A549 (cell line): ENCODE measurements at regions not wholly inside any gene's neighbourhood (a gene's known extent, or its start where the extent isn't known, plus 50 kb on each side); places are given as distances from the start of the nearest gene placed in this dataset.
A peak's percentile ranks its signal among the peaks of the same experiment; 100 is the strongest.

Experiments used
- ATAC-seq, 2 experiments: fragments of 200-7000 bp in 1 of 2; fragments of >200 bp in 1 of 2; cut with Nextera tagmentation in 1 of 2; cut with Tn5 transposase in 1 of 2; 3 replicates each; pipeline versions ENCODE4 v1.8.0 to v1.9.1; 2018 to 2020; ENCODE audit warnings: mild to moderate bottlenecking in 1 of 2, moderate library complexity in 1 of 2
- CTCF ChIA-PET: fragments of 300-600 bp; sonication (Branson Sonifier 250); formaldehyde crosslinking; extraction: SDS; loops from one replicate; lab custom pipeline; 2021; ENCODE audit warnings: antibody characterized with exemption, inconsistent platforms; lab: Yijun Ruan, JAX
- POLR2A ChIA-PET: fragments of 350-600 bp; formaldehyde crosslinking; extraction: SDS; loops from one replicate; lab custom pipeline; 2021; ENCODE audit warnings: antibody characterized with exemption, inconsistent platforms; lab: Yijun Ruan, JAX
- DNase-seq, 2 experiments: peaks; one replicate each; pipeline versions ENCODE4 v3.0.0 to v3.0.0-alpha.2; 2011 to 2016; ENCODE audit warnings: low read depth in 1 of 2, low spot score in 1 of 2
- FAIRE-seq: peaks from 2 replicates; lab custom pipeline; 2011; peaks lifted over from hg19 to GRCh38; lab: Jason Lieb, UNC
- H3K27ac ChIP-seq, 2 experiments: fragments of >200 bp; sonication (Bioruptor Twin); formaldehyde crosslinking; 3 replicates each; pipeline ENCODE4 v1.5.1; 2016 to 2017
- H3K4me1 ChIP-seq: fragments of >200 bp; sonication (Bioruptor Twin); formaldehyde crosslinking; 3 replicates; pipeline ENCODE4 v1.6.1; 2016
- H3K4me2 ChIP-seq: fragments of >200 bp; sonication (Bioruptor Twin); formaldehyde crosslinking; 3 replicates; pipeline ENCODE4 v1.6.1; 2016
- H3K4me3 ChIP-seq: fragments of >200 bp; sonication (Bioruptor Twin); formaldehyde crosslinking; 3 replicates; pipeline ENCODE4 v1.5.1; 2016
- H3K9me3 ChIP-seq: fragments of >200 bp; sonication (Bioruptor Twin); formaldehyde crosslinking; 3 replicates; pipeline ENCODE4 v1.6.1; 2016
- CBX2 ChIP-seq: fragments of 200-600 bp; sonication (generic); IDR thresholded peaks from 2 replicates; pipeline ENCODE4 v1.6.1; 2016; ENCODE audit warnings: low read depth, mild to moderate bottlenecking, borderline replicate concordance
- EHF ChIP-seq: fragments of 250-450 bp; sonication (Bioruptor Pico); IDR thresholded peaks from 2 replicates; pipeline ENCODE4 v1.5.0; 2020; ENCODE audit warnings: mild to moderate bottlenecking
- EHMT2 ChIP-seq: fragments of 200-600 bp; sonication (generic); IDR thresholded peaks from 2 replicates; pipeline ENCODE4 v1.6.1; 2016; ENCODE audit warnings: antibody characterized with exemption, low read depth, mild to moderate bottlenecking, moderate library complexity
- FOSB ChIP-seq: fragments of 250-450 bp; sonication (Bioruptor Pico); IDR thresholded peaks from 2 replicates; pipeline ENCODE4 v1.5.0; 2020; ENCODE audit warnings: mild to moderate bottlenecking, moderate library complexity
- FOSL2 ChIP-seq, 2 experiments: fragments of 450-650 bp in 1 of 2; fragments of >200 bp in 1 of 2; sonication (Bioruptor Twin) in 1 of 2; formaldehyde crosslinking; IDR thresholded peaks; 2 replicates each; pipeline versions ENCODE4 v1.5.0 to v1.6.1; 2016 to 2020; ENCODE audit warnings: mild to moderate bottlenecking in 1 of 2, moderate library complexity in 1 of 2
- GATA3 ChIP-seq: IDR thresholded peaks from 2 replicates; pipeline ENCODE4 v1.6.1; 2012; ENCODE audit warnings: borderline replicate concordance
- HDAC2 ChIP-seq: fragments of 200-600 bp; sonication (generic); IDR thresholded peaks from 2 replicates; pipeline ENCODE4 v1.6.1; 2016
- HOXA7 ChIP-seq: fragments of 250-450 bp; sonication (Bioruptor Pico); IDR thresholded peaks from 2 replicates; pipeline ENCODE4 v1.5.0; 2020; ENCODE audit warnings: mild to moderate bottlenecking, moderate library complexity
- JUN ChIP-seq, 2 experiments: fragments of >200 bp; sonication (Bioruptor Twin); formaldehyde crosslinking; IDR thresholded peaks; 2 replicates in 1 of 2; 3 replicates in 1 of 2; pipeline ENCODE4 v1.6.1; 2016 to 2017
- JUNB ChIP-seq: fragments of >200 bp; sonication (Bioruptor Twin); formaldehyde crosslinking; IDR thresholded peaks from 2 replicates; pipeline ENCODE4 v1.6.1; 2016
- KDM1A ChIP-seq: fragments of 200-600 bp; sonication (generic); IDR thresholded peaks from 2 replicates; pipeline ENCODE4 v1.6.1; 2016; ENCODE audit warnings: low read depth, mild to moderate bottlenecking
- NR3C1 ChIP-seq: fragments of >200 bp; sonication (Bioruptor Twin); formaldehyde crosslinking; IDR thresholded peaks from 3 replicates; pipeline ENCODE4 v1.6.1; 2017
- PHF8 ChIP-seq: fragments of 200-600 bp; sonication (generic); IDR thresholded peaks from 2 replicates; pipeline ENCODE4 v1.6.1; 2016; ENCODE audit warnings: low read depth, mild to moderate bottlenecking, antibody characterized with exemption, moderate library complexity, borderline replicate concordance
- POLR2AphosphoS2 ChIP-seq: conservative IDR thresholded peaks from 2 replicates; pipeline ENCODE4 v1.6.1; 2012; ENCODE audit warnings: low read length, improper control_type of control experiment, inconsistent platforms
- ZC3H11A ChIP-seq: fragments of 450-650 bp; IDR thresholded peaks from 2 replicates; pipeline ENCODE4 v1.6.1; 2014; ENCODE audit warnings: antibody characterized with exemption, mild to moderate bottlenecking
- ZNF302 ChIP-seq: fragments of 250-450 bp; sonication (Bioruptor Pico); IDR thresholded peaks from 2 replicates; pipeline ENCODE4 v1.9.0; 2021; ENCODE audit warnings: inconsistent platforms, mild to moderate bottlenecking, moderate library complexity
- ZSCAN20 ChIP-seq: fragments of 250-450 bp; sonication (Bioruptor Pico); IDR thresholded peaks from 2 replicates; pipeline ENCODE4 v1.8.0; 2022; ENCODE audit warnings: mild to moderate bottlenecking, moderate library complexity
- WGBS: methylation state at CpG from one replicate; pipeline ENCODE4 v1.1.6; 2017; ENCODE audit errors: missing lambda C conversion rate; 5-methylcytosine and 5-hydroxymethylcytosine counted together
- TF ChIP-seq, protein P1 (sequence below): fragments of 250-450 bp; sonication (Bioruptor Pico); IDR thresholded peaks from 2 replicates; pipeline ENCODE4 v1.5.0; 2021; ENCODE audit warnings: mild to moderate bottlenecking, moderate library complexity, borderline replicate concordance
- TF ChIP-seq, protein P2 (sequence below): IDR thresholded peaks from 2 replicates; pipeline ENCODE4 v1.6.1; 2012
- TF ChIP-seq, protein P3 (sequence below): IDR thresholded peaks from 2 replicates; pipeline ENCODE4 v1.6.1; 2012
- TF ChIP-seq, protein P4 (sequence below): fragments of 150-350 bp; IDR thresholded peaks from 2 replicates; pipeline ENCODE4 v1.6.1; 2014; ENCODE audit warnings: low read depth, mild to moderate bottlenecking, low read length
- TF ChIP-seq, protein P5 (sequence below): fragments of 200-600 bp; sonication (generic); IDR thresholded peaks from 2 replicates; pipeline ENCODE4 v1.6.1; 2016; ENCODE audit warnings: antibody characterized with exemption, mild to moderate bottlenecking, moderate library complexity

DNA sequence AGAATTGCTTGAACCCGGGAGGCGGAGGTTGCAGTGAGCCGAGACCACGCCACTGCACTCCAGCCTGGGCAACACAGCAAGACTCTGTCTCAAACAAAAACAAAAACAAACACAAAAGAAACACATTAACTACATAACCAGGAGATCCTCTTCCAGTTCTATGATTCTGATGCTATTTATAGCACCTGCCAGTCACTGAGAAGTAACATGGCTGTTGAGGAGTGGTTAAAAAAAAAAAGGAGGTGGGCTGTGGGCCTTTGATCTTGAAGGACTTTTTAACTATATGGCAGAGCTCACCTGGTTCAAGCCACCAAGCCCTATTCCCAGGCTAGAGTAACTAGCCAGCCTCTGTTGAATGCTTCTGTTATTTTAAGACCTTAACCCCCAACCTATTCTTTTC, 148.8 kb downstream of the ZBTB18 start:
- H3K4me3 ChIP-seq = no peak overlapping the region
- no peak overlapping the region for H3K27ac ChIP-seq
- ATAC-seq = no peak
- TF ChIP-seq POLR2AphosphoS2 (no peak), CBX2 (no peak), KDM1A (no peak), HDAC2 (no peak)
- TF ChIP-seq, protein P1, sequence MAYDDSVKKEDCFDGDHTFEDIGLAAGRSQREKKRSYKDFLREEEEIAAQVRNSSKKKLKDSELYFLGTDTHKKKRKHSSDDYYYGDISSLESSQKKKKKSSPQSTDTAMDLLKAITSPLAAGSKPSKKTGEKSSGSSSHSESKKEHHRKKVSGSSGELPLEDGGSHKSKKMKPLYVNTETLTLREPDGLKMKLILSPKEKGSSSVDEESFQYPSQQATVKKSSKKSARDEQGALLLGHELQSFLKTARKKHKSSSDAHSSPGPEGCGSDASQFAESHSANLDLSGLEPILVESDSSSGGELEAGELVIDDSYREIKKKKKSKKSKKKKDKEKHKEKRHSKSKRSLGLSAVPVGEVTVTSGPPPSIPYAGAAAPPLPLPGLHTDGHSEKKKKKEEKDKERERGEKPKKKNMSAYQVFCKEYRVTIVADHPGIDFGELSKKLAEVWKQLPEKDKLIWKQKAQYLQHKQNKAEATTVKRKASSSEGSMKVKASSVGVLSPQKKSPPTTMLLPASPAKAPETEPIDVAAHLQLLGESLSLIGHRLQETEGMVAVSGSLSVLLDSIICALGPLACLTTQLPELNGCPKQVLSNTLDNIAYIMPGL (CRISPR knock-in tag) = no peak
- TF ChIP-seq, all 56 proteins: peak for 0
- Histone ChIP-seq H3K4me2 (no peak overlapping the region), H3K4me1 (no peaks in the 10 kb centered on the region), H3K9me3 (no peaks in the 10 kb centered on the region)
- ChIA-PET POLR2A (no interaction called here), CTCF (interaction anchor here (0.7 kb wide), 1 partner anchor 39 kb away, joined by 3 read pairs; no protein-coding TSS in a partner anchor)
- FAIRE-seq = no peak
- WGBS = 98% methylated on average over 4 of the region's 4 CpGs
- no peak for DNase-seq

DNA sequence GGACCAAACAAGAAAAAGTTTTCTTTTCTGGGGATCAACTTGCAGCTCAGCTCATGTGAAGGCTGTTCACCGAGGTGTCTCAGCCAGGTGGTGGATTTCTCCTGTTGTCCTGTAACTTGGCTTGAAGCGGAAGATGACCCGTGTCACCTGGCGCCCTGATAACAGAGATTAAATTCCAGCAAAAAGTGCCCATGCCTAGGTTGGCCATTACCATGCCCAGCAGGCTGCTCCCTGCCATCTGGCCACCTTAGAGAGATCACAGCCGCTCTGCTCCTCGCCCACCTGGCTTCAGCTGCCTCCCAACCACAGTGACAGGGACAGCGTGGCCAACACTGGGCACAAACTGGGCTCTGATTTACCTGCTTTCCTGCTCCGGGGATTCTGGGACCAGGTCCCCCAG, 149.5 kb downstream of the ZBTB18 start:
- TF ChIP-seq ZSCAN20 (CRISPR knock-in tag) (no peak), ZC3H11A (no peak), JUNB (no peak), EHMT2 (no peak), ZNF302 (CRISPR knock-in tag) (no peak), PHF8 (no peak), JUN (IDR thresholded peaks at IDR 0.05) (no peak), EHF (CRISPR knock-in tag) (no peak), KDM1A (no peak), NR3C1 (no peak), FOSB (no peak), GATA3 (no peak), FOSL2 (IDR thresholded peaks at IDR 0.05) (no peak), FOSL2 (CRISPR knock-in tag; IDR thresholded peaks at IDR 0.05) (no peak), HOXA7 (CRISPR knock-in tag) (no peak)
- TF ChIP-seq, protein P2, sequence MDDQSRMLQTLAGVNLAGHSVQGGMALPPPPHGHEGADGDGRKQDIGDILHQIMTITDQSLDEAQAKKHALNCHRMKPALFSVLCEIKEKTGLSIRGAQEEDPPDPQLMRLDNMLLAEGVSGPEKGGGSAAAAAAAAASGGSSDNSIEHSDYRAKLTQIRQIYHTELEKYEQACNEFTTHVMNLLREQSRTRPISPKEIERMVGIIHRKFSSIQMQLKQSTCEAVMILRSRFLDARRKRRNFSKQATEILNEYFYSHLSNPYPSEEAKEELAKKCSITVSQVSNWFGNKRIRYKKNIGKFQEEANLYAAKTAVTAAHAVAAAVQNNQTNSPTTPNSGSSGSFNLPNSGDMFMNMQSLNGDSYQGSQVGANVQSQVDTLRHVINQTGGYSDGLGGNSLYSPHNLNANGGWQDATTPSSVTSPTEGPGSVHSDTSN = no peak
- TF ChIP-seq, protein P3, sequence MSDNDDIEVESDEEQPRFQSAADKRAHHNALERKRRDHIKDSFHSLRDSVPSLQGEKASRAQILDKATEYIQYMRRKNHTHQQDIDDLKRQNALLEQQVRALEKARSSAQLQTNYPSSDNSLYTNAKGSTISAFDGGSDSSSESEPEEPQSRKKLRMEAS = no peak
- TF ChIP-seq, protein P4, sequence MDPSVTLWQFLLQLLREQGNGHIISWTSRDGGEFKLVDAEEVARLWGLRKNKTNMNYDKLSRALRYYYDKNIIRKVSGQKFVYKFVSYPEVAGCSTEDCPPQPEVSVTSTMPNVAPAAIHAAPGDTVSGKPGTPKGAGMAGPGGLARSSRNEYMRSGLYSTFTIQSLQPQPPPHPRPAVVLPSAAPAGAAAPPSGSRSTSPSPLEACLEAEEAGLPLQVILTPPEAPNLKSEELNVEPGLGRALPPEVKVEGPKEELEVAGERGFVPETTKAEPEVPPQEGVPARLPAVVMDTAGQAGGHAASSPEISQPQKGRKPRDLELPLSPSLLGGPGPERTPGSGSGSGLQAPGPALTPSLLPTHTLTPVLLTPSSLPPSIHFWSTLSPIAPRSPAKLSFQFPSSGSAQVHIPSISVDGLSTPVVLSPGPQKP = no peak
- TF ChIP-seq, protein P5, sequence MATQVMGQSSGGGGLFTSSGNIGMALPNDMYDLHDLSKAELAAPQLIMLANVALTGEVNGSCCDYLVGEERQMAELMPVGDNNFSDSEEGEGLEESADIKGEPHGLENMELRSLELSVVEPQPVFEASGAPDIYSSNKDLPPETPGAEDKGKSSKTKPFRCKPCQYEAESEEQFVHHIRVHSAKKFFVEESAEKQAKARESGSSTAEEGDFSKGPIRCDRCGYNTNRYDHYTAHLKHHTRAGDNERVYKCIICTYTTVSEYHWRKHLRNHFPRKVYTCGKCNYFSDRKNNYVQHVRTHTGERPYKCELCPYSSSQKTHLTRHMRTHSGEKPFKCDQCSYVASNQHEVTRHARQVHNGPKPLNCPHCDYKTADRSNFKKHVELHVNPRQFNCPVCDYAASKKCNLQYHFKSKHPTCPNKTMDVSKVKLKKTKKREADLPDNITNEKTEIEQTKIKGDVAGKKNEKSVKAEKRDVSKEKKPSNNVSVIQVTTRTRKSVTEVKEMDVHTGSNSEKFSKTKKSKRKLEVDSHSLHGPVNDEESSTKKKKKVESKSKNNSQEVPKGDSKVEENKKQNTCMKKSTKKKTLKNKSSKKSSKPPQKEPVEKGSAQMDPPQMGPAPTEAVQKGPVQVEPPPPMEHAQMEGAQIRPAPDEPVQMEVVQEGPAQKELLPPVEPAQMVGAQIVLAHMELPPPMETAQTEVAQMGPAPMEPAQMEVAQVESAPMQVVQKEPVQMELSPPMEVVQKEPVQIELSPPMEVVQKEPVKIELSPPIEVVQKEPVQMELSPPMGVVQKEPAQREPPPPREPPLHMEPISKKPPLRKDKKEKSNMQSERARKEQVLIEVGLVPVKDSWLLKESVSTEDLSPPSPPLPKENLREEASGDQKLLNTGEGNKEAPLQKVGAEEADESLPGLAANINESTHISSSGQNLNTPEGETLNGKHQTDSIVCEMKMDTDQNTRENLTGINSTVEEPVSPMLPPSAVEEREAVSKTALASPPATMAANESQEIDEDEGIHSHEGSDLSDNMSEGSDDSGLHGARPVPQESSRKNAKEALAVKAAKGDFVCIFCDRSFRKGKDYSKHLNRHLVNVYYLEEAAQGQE = no peak
- TF ChIP-seq, protein P1 (CRISPR knock-in tag) = no peak
- ATAC-seq (0 out of 6 replicates have a peak, but pooled peaks of 1 of the 2 experiments have one; percentile 26), DNase-seq (no peak), FAIRE-seq (no peak)
- Histone ChIP-seq H3K4me1 (no peaks in the 10 kb centered on the region), H3K4me2 (no peak overlapping the region), H3K4me3 (no peak overlapping the region), H3K27ac (no peak overlapping the region), H3K9me3 (no peaks in the 10 kb centered on the region)
- POLR2A ChIA-PET = no interaction called here
- CTCF ChIA-PET = interaction anchor here (0.7 kb wide), 1 partner anchor 38 kb away, joined by 3 read pairs; no protein-coding TSS in a partner anchor
- 78% methylated on average over 8 of the region's 8 CpGs for WGBS
